OCI-LY7 (cell line): ENCODE measurements at regions not wholly inside any gene's neighbourhood (a gene's known extent, or its start where the extent isn't known, plus 50 kb on each side); places are given as distances from the start of the nearest gene placed in this dataset.

Source experiments
- EZH2phosphoT487 ChIP-seq: fragments of 200-600 bp; sonication (generic); IDR thresholded peaks from 2 replicates; pipeline ENCODE4 v1.6.1; 2018; ENCODE audit warnings: low read depth, borderline replicate concordance, mild to moderate bottlenecking, mixed run types, antibody characterized with exemption, low read length, moderate library complexity, mixed read lengths
- TF ChIP-seq, protein P1 (sequence below): fragments of 200-600 bp; sonication (generic); conservative IDR thresholded peaks from 2 replicates; pipeline ENCODE4 v1.5.1; 2014; ENCODE audit warnings: mild to moderate bottlenecking, antibody characterized with exemption, low read length, moderate library complexity, mixed read lengths

DNA sequence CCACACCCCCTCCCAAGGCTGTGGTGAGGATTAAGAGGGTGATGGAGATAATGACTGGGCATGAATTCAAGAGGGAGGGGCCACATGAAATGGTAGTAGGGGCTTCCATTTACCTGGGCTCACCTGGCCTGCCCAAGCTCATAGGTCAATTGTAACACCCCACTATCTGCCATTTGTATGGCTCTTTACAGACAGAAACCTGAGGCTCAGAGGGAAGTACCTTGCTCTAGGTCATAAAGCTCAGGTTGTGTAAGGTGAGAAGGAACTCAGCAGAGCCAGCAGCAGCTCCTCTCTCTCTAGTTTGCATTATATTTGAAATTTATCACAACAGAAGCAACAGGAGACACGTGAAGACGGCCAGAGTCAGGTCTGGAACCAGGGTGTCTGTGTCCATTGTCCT is 133.4 kb upstream of the ALDH1B1 start:
- TF ChIP-seq, protein P1, sequence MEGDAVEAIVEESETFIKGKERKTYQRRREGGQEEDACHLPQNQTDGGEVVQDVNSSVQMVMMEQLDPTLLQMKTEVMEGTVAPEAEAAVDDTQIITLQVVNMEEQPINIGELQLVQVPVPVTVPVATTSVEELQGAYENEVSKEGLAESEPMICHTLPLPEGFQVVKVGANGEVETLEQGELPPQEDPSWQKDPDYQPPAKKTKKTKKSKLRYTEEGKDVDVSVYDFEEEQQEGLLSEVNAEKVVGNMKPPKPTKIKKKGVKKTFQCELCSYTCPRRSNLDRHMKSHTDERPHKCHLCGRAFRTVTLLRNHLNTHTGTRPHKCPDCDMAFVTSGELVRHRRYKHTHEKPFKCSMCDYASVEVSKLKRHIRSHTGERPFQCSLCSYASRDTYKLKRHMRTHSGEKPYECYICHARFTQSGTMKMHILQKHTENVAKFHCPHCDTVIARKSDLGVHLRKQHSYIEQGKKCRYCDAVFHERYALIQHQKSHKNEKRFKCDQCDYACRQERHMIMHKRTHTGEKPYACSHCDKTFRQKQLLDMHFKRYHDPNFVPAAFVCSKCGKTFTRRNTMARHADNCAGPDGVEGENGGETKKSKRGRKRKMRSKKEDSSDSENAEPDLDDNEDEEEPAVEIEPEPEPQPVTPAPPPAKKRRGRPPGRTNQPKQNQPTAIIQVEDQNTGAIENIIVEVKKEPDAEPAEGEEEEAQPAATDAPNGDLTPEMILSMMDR = no peak
- TF ChIP-seq EZH2phosphoT487 = no peak
